ENCODE measurements at regions not wholly inside any gene's neighbourhood (a gene's known extent, or its start where the extent isn't known, plus 50 kb on each side); places are given as distances from the start of the nearest gene placed in this dataset.
"Not testable (repeated sequence)": the region's sequence is repeated elsewhere in the genome, so short reads cannot be mapped to it uniquely, and the experiment has no call there.

DNA sequence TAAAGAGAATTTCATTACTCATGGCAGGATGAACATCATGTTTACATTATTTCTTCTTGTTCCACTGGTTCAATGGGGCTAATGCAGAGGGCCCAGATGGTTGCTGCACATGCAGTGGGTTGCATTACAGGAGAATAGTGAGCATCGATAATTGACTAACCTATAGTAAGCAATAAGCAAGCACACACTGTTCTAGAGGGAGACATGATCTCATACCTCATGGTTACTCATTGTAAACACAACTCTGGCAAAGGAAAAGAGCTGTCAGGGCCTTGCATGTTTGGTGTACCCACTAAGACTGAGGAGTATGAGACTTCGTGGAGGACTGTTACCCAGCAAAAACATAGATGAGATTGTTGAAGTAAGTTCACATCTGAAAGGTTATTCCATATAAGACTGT is 885.6 kb upstream of the VRK2 start:
- DNase-seq (ENCODE audit: low read depth in 2 of 2), result no peak

- DNase-seq (ENCODE audit: low read depth in 2 of 2), result no peak
Observed at GRCh38 chr2:57177176-57177575, 869.4 kb upstream of the VRK2 start.

GRCh38 chr2:57180042-57180567 is 866.5 kb upstream of the VRK2 start:
- DNase-seq (ENCODE audit: low read depth in 2 of 2), result no peak

DNA sequence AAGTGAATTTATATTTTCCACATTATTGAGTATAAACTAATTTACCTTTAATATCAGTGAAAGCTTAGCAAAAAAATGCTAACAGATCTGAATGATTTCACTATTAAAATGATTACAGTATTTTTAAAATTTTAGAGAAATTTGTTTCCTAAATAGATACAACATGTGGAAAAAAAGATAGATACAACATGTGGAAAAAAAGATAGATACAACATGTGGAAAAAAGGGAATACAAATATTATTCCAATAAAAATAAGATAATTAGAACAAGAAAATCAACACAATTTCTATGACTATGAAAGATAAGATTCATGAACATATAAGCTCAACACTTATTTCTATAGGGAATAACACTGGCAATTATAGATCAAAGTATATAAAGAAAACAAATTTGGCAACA is 865.9 kb upstream of the VRK2 start:
- DNase-seq (ENCODE audit: low read depth in 2 of 2), result no peak

GRCh38 chr2:57181315-57182038 is 865.1 kb upstream of the VRK2 start:
- DNase-seq (ENCODE audit: low read depth in 2 of 2), result no peak

DNA sequence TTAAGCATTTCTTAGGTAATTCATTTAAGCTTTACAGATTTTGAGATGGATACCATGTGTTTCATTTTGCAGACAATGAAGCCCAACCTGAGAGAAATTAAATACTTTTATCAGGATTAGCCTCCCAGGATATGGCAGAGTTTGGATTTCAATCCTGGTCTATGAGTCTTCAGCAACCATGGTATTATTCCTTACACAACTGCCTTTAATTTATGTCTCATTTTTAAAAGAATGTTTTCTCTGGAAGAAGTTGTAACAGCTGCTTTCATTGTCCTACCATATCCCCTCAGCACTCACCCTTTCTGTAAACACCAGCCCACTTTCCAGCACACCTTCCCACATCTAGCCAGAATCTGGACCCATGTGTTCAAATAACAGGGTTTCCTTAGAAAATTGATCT is 863.7 kb upstream of the VRK2 start:
- DNase-seq (ENCODE audit: low read depth in 2 of 2), result no peak

- DNase-seq (ENCODE audit: low read depth in 2 of 2), result no peak
Observed at GRCh38 chr2:57185568-57185967, 861.0 kb upstream of the VRK2 start.

GRCh38 chr2:57190007-57190406 is 856.6 kb upstream of the VRK2 start:
- no peak for DNase-seq (ENCODE audit: low read depth in 2 of 2)

GRCh38 chr2:57199663-57200062 is 846.9 kb upstream of the VRK2 start:
- no peak for DNase-seq (ENCODE audit: low read depth in 2 of 2)

DNA sequence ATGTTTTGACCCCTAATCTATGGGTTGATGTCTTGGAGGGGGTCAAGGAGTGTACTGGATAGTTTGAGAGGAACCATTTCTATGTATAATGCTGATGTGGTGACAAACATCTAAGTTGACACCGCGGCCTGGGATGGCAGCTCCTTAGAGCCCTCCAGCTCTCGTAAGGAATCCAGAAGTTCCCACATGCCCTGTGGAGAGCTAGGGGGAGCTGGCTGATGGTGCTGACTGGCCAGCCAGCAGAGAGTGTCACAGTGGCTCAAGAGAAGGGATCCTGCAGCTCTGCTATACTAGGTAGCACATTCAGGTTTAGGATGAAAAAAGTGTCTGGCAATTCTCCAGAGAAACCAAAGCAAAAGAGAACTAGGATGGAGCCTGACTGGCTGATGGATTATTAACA is 842.2 kb upstream of the VRK2 start:
- no peak for DNase-seq (ENCODE audit: low read depth in 2 of 2)

GRCh38 chr2:57205241-57205640 is 841.4 kb upstream of the VRK2 start:
- no peak for DNase-seq (ENCODE audit: low read depth in 2 of 2)

- DNase-seq (ENCODE audit: low read depth in 2 of 2), result no peak
Observed at GRCh38 chr2:57207191-57207590, 839.4 kb upstream of the VRK2 start.

DNA sequence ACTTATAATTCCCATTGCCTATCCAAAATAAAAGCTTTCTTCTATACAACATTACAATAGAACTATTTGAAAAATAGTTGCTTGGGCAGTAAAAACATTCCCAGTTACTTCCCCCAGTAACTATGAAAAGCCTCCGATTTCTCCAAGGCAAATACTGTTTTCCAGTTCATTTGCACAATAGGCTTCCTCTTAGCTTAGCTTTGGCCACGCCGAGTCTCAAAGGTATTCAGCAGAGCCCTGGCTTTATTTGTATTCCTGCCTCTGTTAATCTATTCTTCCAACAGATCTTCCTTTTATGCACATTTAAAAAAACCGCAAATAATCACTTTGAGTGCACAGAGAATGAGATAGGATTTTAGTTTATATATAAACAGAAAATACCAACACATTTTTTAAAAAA is 836.8 kb upstream of the VRK2 start:
- DNase-seq (ENCODE audit: low read depth in 2 of 2), result no peak

DNA sequence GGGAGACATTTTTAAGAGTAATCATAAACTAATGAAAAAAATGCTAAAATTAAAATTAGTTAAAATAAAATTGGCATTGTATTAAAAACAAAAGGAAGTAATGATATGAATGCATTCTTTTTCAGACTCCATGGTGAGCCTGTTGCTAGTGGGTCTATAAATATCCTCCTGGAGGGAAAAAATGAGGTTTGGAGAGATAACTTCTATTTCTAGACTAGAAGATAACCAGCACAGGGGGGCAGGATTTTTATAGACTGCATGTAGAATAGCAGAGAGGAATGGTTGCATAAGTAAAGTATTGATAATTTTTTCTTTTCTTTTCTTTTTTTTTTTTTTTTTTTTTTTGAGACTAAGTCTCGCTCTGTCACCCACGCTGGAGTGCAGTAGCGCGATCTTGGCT is 835.8 kb upstream of the VRK2 start:
- no peak for DNase-seq (ENCODE audit: low read depth in 2 of 2)

GRCh38 chr2:57217013-57217412 is 829.6 kb upstream of the VRK2 start:
- no peak for DNase-seq (ENCODE audit: low read depth in 2 of 2)

DNA sequence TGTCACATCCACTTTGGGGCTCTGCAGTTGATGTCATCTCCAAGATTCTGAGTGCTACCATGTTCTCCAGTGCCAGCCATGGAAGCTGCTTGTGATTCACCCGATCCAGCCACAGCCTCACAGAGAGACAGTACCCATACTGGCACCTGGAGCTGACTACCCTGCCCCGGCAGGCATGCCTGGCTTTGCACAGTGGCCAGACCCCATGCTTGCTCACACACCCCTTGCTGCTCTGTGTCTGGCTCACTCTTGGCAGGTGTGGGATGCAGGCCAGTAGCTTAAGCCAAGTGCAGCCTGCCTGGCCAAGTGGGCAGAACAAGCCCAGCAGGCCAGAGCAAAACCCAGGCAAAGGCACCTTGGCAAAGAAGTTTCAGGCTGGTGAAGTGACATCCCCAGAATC is 828.4 kb upstream of the VRK2 start:
- DNase-seq (ENCODE audit: low read depth in 2 of 2), result no peak

- not testable (repeated sequence) for DNase-seq (ENCODE audit: low read depth in 2 of 2)
Observed at GRCh38 chr2:57229706-57230105, 816.9 kb upstream of the VRK2 start.

GRCh38 chr2:57232341-57232740 is 814.3 kb upstream of the VRK2 start:
- not testable (repeated sequence) for DNase-seq (ENCODE audit: low read depth in 2 of 2)

DNA sequence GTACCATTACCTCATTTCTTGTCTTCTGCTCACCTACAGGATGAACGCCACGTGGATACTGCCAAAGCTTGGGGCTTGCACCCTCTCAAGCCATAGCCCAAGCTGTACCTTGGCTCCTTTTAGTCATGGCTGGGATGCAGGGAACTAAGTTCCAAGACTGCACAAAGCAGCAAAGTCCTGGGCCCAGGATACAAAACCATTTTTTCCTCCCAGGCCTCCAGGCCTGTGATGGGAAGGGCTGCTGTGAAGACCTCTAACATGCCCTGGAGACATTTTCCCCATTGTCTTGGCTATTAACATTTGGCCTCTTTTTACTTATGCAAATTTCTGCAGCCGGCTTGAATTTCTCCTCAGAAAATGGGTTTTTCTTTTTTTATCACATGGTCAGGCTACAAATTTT is 795.1 kb upstream of the VRK2 start:
- DNase-seq (ENCODE audit: low read depth in 2 of 2), result not testable (repeated sequence)

DNA sequence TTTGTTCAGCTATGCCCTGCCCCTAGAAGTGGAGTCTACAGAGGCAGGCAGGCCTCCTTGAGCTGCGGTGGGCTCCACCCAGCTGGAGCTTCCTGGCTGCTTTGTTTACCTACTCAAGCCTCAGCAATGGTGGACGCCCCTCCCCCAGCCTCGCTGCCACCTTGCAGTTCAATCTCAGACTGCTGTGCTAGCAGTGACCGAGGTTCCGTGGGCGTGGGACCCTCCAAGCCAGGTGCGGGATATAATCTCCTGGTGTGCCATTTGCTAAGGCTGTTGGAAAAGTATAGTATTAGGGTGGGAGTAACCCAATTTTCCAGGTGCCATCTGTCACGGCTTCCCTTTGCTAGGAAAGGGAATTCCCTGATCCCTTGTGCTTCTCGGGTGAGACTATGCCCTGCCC is 770.2 kb upstream of the VRK2 start:
- DNase-seq (ENCODE audit: low read depth in 2 of 2), result not testable (repeated sequence)

GRCh38 chr2:57278451-57278850 is 768.2 kb upstream of the VRK2 start:
- DNase-seq (ENCODE audit: low read depth in 2 of 2), result no peak

DNA sequence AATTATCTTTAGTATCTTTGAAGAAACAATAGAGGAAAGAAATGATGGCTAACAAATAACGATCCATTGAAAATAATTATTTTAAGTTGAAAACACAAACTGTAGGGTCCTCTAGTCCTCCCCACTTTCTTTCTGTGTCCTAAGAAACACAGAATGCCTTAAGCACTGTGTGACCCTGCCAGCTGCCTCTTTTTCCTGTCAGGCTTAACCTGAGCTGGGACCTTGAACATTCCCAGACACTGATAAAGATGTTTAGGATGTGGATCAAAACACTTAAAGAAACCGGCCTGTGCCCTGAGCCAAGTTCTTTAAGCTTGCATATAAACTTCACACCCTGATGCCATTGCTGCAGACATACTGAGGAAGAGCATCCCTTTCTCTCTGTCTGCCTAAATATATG is 755.4 kb upstream of the VRK2 start:
- no peak for DNase-seq (ENCODE audit: low read depth in 2 of 2)

GRCh38 chr2:57296795-57297517 is 749.6 kb upstream of the VRK2 start:
- DNase-seq (ENCODE audit: low read depth in 2 of 2), result no peak

All from stimulated activated CD8-positive, alpha-beta memory T cell treated with anti-CD3 and anti-CD28 coated beads, Interleukin-15, amount 100 ng/mL, for 4 hours (primary cell).